ENCODE measurements at regions not wholly inside any gene's neighbourhood (a gene's known extent, or its start where the extent isn't known, plus 50 kb on each side); places are given as distances from the start of the nearest gene placed in this dataset.

DNA sequence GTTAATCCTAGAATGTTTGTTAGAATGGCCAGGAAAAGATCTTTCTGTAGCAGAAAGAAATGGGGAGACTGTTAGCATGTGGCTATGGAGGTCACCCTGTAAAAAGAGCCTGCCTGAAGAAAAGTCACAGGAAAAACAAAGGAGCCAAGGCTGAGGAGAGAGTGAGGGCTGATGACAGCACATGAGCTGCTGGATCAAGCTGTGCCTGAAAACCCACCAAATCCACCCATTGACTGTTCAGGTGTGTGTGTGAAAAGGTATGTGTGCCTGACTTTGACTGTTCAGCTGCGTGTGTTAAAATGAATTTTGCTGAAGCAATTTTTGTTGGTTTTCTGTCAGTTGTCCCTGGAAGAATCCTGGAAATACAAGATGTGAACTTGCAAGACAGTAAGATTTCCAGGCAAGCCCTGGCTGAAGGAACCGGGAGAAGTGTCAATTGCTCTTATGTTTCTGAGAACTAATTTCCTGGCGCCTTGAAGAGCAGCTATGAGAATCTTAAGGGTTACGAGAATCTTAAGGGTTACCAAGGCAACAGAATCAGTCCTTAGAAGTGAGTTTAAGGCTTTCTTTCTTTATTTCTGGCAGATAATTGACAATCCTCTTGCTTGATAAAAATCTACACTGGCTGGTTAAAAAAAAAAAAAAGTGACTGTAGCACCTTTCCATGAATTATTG lies 73.0 kb upstream of the LGALSL start:
- peaks cover 28% of the 10 kb centered on the region for H3K27me3 Mint-ChIP-seq
- no peak overlapping the region for H3K4me3 Mint-ChIP-seq
- no peaks in the 10 kb centered on the region for H3K4me1 Mint-ChIP-seq
- no peaks in the 10 kb centered on the region for H3K9me3 ChIP-seq (ENCODE audit: control insufficient read depth, low read length, poor library complexity, severe bottlenecking)
- H3K27ac Mint-ChIP-seq, result no peak overlapping the region
- ATAC-seq, result no peak
- no peak for DNase-seq
- peaks cover 4% of the 10 kb centered on the region for H3K36me3 Mint-ChIP-seq (ENCODE audit: low read depth)

DNA sequence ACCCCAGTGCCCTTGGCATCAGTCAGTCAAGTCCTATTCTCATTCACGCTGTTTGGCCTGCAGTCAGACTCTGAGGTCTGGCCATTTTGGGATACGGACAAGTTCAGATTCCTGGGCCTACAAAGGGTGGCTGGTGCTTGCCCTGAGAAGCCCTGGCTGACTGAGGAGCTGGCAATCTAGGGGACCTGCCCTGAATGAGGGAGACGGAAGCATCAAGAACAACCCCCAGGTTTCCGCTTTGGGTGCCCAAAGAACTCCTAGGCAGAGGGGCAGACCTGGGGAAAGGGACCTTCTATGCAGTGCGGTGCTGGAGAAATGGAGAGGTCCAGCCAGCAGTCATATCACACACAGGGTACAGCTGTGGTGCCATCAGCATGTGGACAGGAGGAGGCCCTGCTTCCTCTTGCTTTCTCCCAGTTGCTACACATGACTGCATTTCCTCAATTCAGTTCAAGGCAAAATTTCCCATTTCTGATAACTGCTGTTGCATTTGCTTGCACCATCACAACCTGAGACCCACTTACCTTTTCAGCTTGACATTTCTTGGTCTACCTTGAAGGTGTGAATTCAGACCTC lies 70.9 kb upstream of the LGALSL start:
- Mint-ChIP-seq H3K4me3 (no peak overlapping the region), H3K27ac (no peak overlapping the region), H3K36me3 (ENCODE audit: low read depth) (peaks cover 4% of the 10 kb centered on the region), H3K27me3 (peaks cover 28% of the 10 kb centered on the region), H3K4me1 (no peaks in the 10 kb centered on the region)
- H3K9me3 ChIP-seq (ENCODE audit: control insufficient read depth, low read length, poor library complexity, severe bottlenecking), result no peaks in the 10 kb centered on the region
- no peak for DNase-seq
- no peak for ATAC-seq

DNA sequence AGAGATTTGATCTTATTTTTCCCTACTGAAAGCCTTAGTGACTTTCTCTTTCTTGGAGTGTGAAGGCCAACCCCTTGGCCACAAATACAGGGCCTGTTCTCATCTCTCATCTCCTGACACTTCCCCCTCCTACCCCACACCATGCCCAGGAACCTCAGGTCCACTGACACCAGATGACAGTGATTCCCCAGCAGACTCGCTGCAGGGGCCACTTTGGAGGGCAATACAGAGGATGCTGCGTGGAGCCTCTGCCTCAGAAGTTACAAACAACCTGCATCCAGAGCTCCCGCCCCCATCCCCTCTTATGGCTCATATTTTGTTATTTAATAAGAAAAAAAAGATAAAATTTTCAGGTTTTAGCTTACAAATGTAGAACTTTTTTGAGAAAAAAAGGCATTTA lies 70.1 kb upstream of the LGALSL start:
- Mint-ChIP-seq H3K27ac (no peak overlapping the region), H3K4me1 (no peaks in the 10 kb centered on the region), H3K36me3 (ENCODE audit: low read depth) (peaks cover 4% of the 10 kb centered on the region), H3K27me3 (peaks cover 28% of the 10 kb centered on the region), H3K4me3 (no peak overlapping the region)
- ATAC-seq (no peak), DNase-seq (no peak)
- H3K9me3 ChIP-seq (ENCODE audit: control insufficient read depth, low read length, poor library complexity, severe bottlenecking), result no peaks in the 10 kb centered on the region

DNA sequence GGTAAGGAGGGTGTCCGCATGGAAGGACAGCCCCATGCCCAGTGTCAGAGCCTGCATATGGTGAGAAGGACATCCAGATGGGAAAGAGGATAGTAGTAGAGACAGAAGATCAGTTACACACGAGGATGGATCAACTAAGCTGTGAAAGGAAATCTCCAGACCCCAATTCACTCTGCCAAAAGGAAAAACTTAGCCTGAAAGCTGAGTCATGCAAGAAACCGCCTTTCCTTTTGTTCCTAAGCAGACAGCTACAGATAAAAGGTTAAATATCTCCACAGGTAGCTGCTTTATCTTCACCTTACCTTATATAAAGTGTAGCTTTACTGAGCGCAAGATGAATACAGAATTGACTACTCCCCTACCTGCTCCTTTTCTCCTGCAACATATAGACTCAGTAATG lies 67.3 kb upstream of the LGALSL start:
- ATAC-seq, result no peak
- Mint-ChIP-seq H3K4me3 (no peak overlapping the region), H3K27me3 (peaks cover 7% of the 10 kb centered on the region), H3K27ac (no peak overlapping the region), H3K36me3 (ENCODE audit: low read depth) (no peaks in the 10 kb centered on the region), H3K4me1 (no peaks in the 10 kb centered on the region)
- H3K9me3 ChIP-seq (ENCODE audit: control insufficient read depth, low read length, poor library complexity, severe bottlenecking), result no peaks in the 10 kb centered on the region
- no peak for DNase-seq

DNA sequence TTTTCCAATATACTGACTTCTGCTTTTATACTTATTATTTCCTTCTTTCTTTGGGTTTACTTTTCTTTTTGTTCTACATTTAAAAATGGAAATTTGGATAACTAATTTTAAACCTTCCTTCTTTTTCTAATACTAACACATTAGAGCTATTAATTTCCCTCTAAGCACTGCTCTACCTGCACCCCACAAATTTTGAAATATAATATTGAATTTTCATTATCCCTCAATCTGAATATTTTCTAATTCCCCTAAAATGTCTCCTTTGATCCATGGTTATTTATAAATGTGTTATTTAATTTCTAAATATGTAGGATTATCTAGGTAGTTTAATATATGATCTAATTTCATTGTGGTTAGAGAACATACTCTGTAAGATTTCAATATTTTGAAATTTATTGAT lies 63.4 kb upstream of the LGALSL start:
- no peaks in the 10 kb centered on the region for H3K4me1 Mint-ChIP-seq
- no peak overlapping the region for H3K4me3 Mint-ChIP-seq
- no peak overlapping the region for H3K27ac Mint-ChIP-seq
- H3K36me3 Mint-ChIP-seq (ENCODE audit: low read depth), result peaks cover 3% of the 10 kb centered on the region
- DNase-seq (no peak), ATAC-seq (no peak)
- no peaks in the 10 kb centered on the region for H3K9me3 ChIP-seq (ENCODE audit: control insufficient read depth, low read length, poor library complexity, severe bottlenecking)
- peaks cover 6% of the 10 kb centered on the region for H3K27me3 Mint-ChIP-seq

DNA sequence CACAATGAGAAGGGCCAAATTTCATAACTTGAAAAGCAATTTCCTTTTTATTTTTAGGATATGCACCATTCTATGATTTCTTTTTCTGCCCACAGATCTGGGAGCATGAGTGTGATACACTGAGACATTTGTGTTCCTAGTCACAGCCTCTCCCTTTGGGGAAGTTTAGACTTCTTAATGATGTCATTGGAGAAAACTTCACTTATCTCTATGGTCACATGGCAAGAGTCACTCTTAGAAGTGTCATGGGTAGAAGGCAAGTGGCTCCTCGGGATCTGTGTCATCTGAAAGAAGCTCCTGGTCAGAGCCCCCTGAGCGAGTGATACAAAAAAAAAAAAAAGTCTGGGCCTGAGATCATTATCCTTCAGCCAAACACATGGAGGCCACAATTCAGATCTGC lies 62.5 kb upstream of the LGALSL start:
- no peaks in the 10 kb centered on the region for H3K9me3 ChIP-seq (ENCODE audit: control insufficient read depth, low read length, poor library complexity, severe bottlenecking)
- no peak for DNase-seq
- Mint-ChIP-seq H3K36me3 (ENCODE audit: low read depth) (peaks cover 3% of the 10 kb centered on the region), H3K27ac (no peak overlapping the region), H3K4me1 (no peaks in the 10 kb centered on the region), H3K27me3 (peaks cover 6% of the 10 kb centered on the region), H3K4me3 (no peak overlapping the region)
- no peak for ATAC-seq

DNA sequence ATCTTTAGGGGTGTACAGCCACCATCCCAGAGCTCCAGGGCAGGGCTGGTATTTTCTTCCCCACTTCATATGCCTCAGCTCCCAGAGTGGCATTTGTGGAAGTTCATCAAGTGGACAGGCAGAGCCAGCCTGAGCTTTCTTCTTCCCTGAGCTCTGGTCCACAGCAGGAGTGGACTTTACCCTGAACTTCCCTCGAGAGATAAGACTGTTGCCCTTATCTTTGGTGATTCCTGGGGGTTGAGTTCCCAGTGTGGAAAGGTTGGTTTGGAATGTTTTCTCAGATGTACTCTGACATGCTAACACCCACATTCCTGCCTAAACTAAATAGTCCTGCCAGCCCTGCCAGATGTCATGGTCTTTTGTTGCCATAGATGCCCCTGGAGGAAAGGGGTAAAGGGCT lies 62.0 kb upstream of the LGALSL start:
- H3K4me1 Mint-ChIP-seq, result no peaks in the 10 kb centered on the region
- peaks cover 3% of the 10 kb centered on the region for H3K36me3 Mint-ChIP-seq (ENCODE audit: low read depth)
- peaks cover 6% of the 10 kb centered on the region for H3K27me3 Mint-ChIP-seq
- ATAC-seq (no peak), DNase-seq (no peak)
- no peak overlapping the region for H3K27ac Mint-ChIP-seq
- H3K9me3 ChIP-seq (ENCODE audit: control insufficient read depth, low read length, poor library complexity, severe bottlenecking), result no peaks in the 10 kb centered on the region
- no peak overlapping the region for H3K4me3 Mint-ChIP-seq

DNA sequence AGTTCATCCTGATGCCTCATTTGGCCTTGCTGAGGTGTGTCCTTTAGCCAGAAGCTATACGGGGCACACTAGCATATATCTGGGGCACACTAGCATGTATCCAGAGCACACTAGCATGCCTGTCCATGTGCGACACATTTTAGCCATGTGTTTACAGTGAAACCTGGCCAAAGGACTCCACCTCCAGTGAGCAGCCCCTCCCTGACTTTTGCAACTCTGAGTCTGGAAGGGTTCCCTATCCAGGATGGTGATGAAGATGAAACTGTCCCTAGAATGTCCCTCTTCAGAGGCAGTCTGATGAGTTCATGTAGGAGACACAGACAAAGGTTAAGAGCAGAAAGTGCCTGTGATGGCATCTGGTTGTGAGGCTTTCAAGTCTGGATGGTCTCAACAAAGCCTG lies 61.4 kb upstream of the LGALSL start:
- H3K9me3 ChIP-seq (ENCODE audit: control insufficient read depth, low read length, poor library complexity, severe bottlenecking), result no peaks in the 10 kb centered on the region
- Mint-ChIP-seq H3K4me1 (no peaks in the 10 kb centered on the region), H3K4me3 (no peak overlapping the region), H3K36me3 (ENCODE audit: low read depth) (peaks cover 3% of the 10 kb centered on the region), H3K27ac (no peak overlapping the region), H3K27me3 (peaks cover 10% of the 10 kb centered on the region)
- ATAC-seq, result no peak
- no peak for DNase-seq

DNA sequence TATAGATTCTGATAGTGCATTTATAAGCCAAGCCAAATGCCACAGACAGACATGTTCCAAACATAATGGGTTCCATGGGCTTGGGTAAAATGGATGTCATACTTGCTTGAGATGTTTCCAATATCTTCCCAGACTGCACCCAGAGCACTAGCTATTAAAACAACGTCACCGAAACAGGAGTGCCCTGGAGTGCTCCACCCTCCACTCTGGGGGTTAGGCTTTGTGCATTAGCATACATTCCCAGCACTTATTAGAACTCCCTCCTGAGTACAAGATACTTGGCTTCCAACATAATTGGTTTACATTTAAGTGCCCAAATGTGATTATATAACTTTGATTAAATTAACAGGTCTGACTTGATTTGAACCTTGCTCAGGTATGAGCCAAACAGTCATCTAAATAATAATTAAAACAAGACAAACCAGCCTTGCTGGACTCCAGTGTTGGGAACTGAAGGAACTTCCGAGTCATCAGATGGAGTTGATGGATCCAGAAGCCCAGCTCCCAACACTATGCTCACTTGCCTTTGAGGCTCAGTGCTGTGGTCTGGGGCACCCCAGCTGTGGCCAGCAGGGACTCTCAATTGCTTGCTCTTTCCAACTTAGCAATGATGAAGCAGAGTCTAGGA lies 60.5 kb upstream of the LGALSL start:
- Mint-ChIP-seq H3K27me3 (peaks cover 13% of the 10 kb centered on the region), H3K27ac (no peak overlapping the region), H3K4me1 (no peaks in the 10 kb centered on the region), H3K36me3 (ENCODE audit: low read depth) (peaks cover 3% of the 10 kb centered on the region), H3K4me3 (no peak overlapping the region)
- ATAC-seq, result no peak
- no peaks in the 10 kb centered on the region for H3K9me3 ChIP-seq (ENCODE audit: control insufficient read depth, low read length, poor library complexity, severe bottlenecking)
- no peak for DNase-seq

DNA sequence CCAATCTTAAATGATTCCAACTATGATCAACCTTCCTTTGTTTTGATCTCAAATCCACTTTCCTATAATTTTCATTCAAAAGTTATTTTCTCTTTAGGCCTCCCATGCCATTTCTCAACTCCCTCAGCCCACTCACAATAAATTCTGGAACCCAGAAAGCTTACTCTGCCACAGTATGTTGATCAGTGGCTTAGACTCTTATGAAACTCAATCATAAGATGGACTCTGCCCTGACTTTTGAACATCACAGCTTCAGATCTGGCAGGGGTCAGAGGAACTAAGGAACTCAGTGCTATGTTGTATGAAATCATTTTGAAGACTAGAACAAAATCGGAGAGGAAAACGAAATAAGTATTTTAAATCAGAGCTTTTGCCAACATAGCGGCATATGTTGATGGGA lies 59.8 kb upstream of the LGALSL start:
- Mint-ChIP-seq H3K36me3 (ENCODE audit: low read depth) (peaks cover 3% of the 10 kb centered on the region), H3K27me3 (peaks cover 19% of the 10 kb centered on the region), H3K4me1 (peaks cover 2% of the 10 kb centered on the region), H3K4me3 (peak overlapping the region; percentile 10), H3K27ac (no peak overlapping the region)
- no peak for DNase-seq
- no peaks in the 10 kb centered on the region for H3K9me3 ChIP-seq (ENCODE audit: control insufficient read depth, low read length, poor library complexity, severe bottlenecking)
- ATAC-seq, result no peak

DNA sequence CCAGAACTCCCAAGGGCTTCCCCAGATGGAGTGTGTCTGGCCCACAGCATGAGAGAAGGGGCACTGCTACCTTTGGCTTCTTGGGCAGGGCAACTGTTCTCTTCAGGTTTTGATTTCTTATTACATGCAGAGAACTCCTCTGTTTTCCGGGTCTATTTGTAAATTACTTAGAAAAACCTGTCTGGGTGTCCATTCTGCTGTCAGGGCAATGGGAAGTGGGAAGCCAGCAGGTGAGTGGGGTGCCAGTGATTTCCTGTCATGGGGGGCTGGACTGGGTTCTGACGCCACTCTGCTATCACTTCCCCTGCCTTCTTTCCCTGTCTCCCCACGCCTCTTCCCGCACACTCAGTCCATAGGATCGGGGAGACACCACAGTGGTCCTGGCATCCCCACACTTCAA lies 58.0 kb upstream of the LGALSL start:
- H3K4me3 Mint-ChIP-seq, result no peak overlapping the region
- ATAC-seq (no peak), DNase-seq (no peak)
- no peaks in the 10 kb centered on the region for H3K9me3 ChIP-seq (ENCODE audit: control insufficient read depth, low read length, poor library complexity, severe bottlenecking)
- peaks cover 3% of the 10 kb centered on the region for H3K4me1 Mint-ChIP-seq
- peaks cover 3% of the 10 kb centered on the region for H3K36me3 Mint-ChIP-seq (ENCODE audit: low read depth)
- no peak overlapping the region for H3K27ac Mint-ChIP-seq
- H3K27me3 Mint-ChIP-seq, result peaks cover 28% of the 10 kb centered on the region

DNA sequence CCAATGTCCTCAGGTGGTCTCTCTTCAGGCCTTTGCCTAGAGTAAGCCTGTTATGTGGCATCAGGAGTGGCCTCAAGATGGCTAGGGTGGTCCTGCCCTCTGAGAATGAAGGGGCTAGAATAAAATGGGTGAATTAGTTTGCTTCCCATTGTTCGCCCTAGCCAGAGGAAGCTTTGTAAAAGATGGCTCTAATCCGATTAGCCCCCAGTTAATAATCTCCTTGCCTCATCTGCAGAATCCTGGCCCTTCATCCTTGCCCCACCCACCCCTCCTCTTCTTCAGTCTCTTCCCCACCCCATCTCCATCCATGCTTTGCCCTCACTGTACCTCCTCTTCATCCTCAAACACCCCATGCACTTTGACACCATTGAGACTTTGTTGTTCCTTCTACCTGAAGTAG lies 57.4 kb upstream of the LGALSL start:
- Mint-ChIP-seq H3K4me3 (no peak overlapping the region), H3K36me3 (ENCODE audit: low read depth) (peaks cover 3% of the 10 kb centered on the region), H3K4me1 (peaks cover 5% of the 10 kb centered on the region), H3K27me3 (peaks cover 33% of the 10 kb centered on the region), H3K27ac (no peak overlapping the region)
- ATAC-seq, result no peak
- DNase-seq, result no peak
- no peaks in the 10 kb centered on the region for H3K9me3 ChIP-seq (ENCODE audit: control insufficient read depth, low read length, poor library complexity, severe bottlenecking)

DNA sequence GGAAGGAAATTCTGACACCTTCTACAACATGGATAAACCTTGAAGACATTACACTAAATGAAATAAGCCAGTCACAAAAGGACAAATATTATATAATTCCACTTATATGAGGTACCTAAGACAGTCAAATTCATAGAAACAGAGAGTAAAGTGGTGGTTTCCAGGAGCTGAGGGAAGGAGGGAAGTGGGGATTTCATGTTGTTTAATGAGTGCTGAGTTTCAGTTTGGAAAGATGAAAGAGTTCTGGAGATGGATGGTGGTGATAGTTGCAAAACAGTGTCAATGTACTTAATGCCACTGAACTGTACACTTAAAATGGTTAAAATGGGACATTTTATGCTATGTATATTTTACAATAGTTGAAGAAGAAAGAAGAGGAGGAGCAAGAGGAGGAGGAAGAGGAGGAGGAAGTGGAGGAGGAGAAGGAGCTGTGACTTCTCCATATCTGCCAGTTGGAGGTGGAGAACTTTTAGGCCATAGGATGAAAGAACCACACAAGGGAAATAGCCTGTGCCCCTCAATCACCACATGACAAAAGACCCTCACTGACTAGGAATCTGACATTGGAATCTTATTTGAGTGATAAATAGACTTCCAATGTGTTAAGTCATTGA lies 55.3 kb upstream of the LGALSL start:
- Mint-ChIP-seq H3K4me3 (no peak overlapping the region), H3K27me3 (peaks cover 33% of the 10 kb centered on the region), H3K27ac (no peak overlapping the region), H3K36me3 (ENCODE audit: low read depth) (peaks cover 3% of the 10 kb centered on the region), H3K4me1 (peaks cover 5% of the 10 kb centered on the region)
- ATAC-seq (no peak), DNase-seq (no peak)
- no peaks in the 10 kb centered on the region for H3K9me3 ChIP-seq (ENCODE audit: control insufficient read depth, low read length, poor library complexity, severe bottlenecking)
